GM19452 (cell line): ENCODE measurements at regions not wholly inside any gene's neighbourhood (a gene's known extent, or its start where the extent isn't known, plus 50 kb on each side); places are given as distances from the start of the nearest gene placed in this dataset.
"Not testable (repeated sequence)": the region's sequence is repeated elsewhere in the genome, so short reads cannot be mapped to it uniquely, and the experiment has no call there.

Experiments
- ATAC-seq: cut with Tn5 transposase; IDR thresholded peaks from one replicate; pipeline ENCODE4 v1.9.1; 2021; ENCODE audit not compliant: unreplicated experiment

DNA sequence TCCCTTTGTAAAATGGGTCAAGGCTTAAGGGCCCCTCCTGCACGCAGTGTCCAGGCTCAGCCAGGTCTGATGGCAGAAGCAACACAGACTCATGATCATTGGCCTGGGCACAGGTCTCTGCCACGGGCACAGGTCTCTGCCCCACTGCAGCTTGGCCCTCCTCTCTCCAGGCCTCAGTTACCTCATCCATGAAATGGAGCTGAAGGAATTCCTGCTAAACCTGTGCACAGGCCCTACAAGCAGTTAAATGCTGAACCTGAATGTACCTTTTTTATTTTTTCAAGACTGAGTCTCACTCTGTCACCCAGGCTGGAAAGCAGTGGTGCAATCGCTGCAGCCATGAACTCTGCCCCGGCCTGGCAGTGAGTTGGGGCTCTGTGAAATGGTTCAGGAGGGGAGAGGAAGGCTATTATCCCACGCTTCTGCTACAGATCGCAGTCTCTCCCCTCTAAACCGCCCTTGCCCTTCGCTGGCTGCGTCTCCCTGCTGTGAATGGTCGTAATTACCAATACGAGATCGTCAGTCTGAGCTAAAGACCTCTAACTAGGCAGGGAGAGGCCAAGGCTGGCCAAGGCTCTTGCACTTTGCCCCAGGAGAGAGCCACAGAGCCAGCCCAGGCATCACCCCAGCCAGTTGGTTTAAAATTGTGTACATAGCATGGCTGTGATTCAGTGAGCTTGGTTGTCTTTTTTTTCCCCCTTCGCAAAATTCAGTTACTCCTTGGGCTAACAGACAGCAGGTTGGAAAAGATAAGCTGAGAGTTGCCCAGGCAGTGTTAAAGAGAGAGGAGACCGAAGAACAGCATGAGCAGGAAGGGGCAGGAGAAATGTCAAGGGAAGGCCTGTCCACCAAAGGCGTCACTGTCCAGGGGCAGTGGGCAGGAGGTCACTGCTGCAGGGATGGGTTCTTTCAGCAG is 93.0 kb upstream of the KCTD7 start:
- ATAC-seq: no peak

DNA sequence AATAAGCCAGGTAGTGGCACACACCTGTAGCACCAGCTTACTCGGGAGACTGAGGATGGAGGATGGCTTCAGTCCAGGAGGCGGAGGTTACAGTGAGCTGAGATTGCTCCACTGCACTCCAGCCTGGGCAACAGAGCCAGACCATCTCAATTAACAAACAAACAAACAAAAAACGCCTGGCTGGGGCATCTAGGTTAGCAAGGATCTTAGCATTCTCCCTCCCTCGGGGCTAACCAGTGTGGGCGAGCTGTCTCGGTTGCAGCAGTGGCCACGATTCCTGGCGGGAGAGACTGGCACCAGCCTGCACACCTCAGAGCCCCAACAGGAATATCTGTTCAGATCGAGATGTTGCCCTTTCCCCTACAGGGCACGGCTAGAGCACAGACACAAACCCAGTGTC is 91.3 kb upstream of the KCTD7 start:
- no peak for ATAC-seq

DNA sequence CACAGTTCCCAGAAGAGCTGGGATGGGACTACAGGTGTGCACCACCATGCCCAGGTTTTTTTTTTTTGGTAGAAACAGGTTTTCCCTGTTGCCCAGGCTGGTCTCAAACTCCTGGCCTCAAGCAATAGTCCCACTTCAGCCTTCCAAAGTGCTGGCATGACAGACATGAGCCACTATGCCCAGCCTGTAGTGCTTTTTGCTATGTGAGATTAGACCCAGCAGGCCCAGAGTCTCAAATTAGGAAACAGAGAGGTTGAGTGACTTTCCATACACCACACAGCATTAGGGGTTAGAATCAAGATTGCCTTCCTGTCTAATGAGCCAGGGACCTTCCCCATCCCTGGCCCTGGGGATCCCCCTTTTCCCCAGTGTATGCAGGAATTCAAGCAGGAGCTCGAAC is 90.8 kb upstream of the KCTD7 start:
- no peak for ATAC-seq

DNA sequence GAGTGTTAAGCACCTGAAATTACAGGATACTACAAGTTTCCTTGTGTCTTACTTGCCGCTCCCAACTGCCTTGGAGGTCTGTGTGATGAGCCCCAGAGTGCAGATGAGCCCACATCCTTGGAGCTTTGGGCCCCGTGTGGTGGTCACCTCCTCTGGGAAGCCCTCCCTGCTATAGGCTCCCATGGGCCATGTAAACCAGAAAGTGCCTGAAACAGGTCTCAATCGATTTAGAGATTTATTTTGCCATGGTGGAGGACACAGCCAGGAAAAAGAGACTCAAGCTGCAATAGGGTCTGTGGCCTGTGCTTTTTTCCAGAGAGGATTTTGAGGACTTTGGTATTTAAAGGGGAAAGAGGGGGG is 89.4 kb upstream of the KCTD7 start:
- no peak for ATAC-seq

DNA sequence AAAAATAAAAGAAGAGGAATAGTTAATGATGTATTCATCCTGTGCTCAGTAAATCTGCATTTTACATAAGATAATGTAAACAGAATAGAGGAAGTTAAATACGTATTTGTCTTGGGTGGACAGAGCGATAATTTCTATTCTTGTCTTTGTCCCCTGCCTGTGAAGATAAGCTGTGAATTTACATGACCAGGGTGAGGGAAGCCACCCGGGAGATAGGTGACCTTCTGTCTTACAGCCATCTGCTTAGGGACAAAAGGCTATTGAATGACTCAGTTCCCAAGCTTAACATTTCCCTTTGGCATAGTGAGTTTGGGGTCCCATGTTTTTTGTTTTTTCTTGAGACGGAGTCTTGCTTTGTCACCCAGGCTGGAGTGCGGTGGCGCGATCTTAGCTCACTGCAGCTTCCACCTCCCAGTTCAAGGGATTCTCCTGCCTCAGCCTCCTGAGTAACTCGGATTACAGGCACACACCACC is 88.7 kb upstream of the KCTD7 start:
- ATAC-seq: no peak

DNA sequence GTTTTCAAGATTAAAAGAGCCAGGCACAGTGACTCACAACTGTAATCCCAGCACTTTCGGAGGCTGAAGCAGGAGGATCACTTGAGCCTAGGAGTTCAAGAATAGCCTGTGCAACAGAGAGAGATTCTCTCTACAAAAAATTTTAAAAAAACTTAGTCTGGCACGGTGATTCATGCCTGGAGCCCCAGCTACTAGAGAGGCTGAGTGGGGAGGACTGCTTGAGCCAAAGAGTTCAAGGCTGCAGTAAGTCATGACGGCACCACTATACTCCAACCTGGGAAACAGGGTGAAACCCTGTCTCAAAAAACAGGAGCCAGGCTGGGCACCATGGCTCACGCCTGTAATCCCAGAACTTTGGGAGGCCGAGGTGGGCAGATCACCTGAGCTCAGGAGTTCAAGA is 86.6 kb upstream of the KCTD7 start:
- no peak for ATAC-seq

DNA sequence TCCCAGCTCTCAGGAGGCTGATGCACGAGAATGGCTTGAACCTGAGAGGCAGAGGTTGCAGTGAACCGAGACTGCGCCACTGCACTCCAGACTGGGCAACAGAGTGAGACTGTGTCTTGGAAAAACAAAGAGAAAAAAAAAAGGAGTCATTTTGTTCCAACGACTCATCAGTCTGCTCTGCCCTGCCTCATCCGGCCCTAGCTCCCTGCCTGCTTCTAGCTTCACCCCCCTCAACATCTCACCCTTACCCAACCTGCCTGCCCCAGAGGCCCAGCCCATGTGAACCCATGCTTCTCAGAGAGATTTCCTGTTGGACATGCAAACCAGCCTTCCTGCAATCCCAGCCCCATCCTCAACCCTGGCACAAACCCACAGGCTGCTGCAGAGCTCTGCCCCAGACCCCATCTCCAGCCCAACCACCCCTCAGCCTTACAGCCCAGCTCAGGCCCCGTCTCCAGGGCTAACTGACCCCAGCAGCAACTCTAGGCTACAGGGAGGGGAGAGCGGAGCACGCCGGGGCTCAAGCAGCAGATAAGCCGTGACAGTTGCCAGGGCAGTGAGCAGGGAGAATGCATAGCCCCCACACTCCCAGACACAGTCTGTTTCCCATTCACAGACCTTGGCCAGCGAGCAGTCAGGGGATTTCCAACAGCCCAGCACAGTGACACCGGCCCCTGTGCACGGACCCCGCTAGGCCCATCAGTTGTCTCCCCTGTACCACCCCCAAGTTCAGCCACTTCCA is 86.0 kb upstream of the KCTD7 start:
- no peak for ATAC-seq

DNA sequence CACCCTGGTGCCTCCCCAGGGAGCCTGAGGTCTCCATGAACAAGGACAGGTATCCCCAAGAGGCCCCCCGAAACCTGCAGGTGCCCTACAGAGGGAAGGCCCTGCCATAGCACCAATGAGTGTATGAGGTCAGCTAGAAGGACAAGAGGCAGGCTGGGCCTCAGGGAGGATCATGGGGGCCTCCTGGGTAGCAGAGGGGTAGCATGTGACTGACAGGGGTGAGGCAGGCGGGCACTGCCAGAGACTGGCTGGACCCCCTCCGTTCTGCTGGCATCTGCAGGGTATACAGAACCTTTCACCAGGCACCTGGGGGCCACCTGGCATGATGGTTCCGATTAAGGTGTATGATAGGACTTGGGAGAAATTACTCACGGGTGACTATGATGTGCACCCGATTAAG is 79.2 kb upstream of the KCTD7 start:
- ATAC-seq: no peak

DNA sequence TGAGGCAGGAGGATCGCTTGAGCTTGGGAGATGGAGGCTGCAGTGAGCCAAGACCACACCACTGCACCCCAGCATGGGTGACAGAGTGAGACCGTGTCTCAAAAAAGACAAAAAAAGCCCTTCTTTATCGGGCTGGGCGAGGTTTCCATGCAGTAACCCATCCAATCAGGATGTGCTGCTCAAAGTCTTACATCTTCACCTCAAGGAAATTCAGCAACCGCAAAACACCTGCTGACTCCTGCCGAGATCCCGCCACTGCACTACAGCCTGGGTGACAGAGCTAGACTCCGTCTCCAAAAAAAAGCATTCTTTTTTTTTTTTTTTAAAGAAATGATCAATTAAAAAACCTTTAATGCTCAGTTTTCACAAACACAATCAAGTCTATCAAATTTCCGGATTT is 75.7 kb upstream of the KCTD7 start:
- no peak for ATAC-seq

DNA sequence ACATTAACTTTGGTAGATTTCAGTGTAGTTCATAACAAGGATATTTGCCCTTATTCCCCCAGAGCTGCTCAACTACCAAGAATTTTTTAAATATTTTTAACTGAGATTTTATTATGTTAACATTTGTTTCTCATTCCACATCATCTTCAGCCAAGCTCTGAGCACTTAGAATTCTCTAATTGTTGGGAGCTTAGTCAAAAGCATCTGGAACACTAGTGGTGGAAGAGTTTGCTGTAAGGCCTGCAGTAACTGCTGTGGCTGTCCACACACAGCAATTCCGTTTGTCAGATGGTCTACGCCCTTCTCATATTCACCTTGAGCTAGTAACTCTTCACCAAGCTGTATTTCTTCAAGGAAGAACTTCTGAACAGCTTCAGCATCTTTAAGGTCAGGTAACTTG is 75.0 kb upstream of the KCTD7 start:
- ATAC-seq: not testable (repeated sequence)

DNA sequence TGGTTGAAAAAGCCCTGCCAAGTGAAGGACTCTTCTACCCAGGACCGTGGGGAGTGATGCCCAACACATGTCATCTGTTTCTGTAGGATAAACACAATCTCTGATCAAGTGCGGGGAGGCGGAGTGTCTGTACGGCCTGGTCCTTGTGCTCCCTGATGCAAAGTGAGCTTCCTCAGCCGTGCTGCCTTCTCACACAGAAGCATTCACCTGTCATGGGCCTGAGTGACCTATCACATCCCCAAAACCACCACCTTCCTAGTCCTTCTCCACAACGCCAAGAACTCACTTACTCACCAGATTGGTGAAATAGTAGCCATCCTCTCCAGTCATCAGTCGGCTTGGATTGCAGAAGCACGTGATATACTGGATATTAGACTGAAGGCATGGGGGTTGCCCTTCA is 74.4 kb upstream of the KCTD7 start:
- not testable (repeated sequence) for ATAC-seq

DNA sequence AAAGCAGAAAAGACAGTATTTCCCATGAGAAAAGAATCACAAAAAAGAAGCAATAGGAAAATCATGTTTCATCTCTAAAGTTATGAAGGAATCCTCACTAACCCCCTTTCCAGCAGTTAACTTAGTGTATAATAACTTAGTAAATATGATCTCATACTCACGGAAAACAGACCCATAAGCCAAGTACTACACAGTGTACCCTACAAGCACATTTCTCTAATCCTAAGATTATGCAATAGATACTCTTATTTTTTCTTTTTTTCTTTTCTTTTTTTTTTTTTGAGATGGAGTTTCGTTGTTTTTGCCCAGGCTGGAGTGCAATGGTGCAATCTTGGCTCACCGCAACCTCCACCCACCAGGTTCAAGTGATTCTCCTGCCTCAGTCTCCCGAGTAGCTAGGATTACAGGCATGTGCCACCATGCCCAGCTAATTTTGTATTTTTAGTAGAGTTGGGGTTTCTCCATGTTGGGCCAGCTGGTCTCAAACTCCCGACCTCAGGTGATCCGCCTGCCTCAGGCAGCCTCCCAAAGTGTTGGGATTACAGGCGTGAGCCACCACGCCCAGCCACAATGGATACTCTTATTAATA is 73.7 kb upstream of the KCTD7 start:
- not testable (repeated sequence) for ATAC-seq

DNA sequence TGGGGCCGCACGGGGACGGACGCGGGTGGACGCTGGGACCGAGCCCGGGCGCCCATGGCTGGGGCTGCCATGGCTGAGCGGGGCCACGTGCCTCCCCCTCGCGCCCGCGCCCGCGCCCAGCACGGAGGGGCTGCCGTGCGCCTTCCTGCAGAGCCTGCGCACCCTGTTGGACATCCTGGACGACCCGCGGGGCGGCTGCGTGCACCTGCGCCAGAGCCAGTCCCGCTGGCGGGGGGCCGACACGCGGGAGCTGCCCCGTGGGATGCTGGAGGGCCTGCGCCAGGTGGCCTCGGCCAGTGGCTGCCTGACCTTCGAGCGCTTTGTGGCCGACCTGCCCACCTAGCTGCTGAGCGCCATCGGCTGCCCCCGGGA is 72.5 kb upstream of the KCTD7 start:
- ATAC-seq: no peak

DNA sequence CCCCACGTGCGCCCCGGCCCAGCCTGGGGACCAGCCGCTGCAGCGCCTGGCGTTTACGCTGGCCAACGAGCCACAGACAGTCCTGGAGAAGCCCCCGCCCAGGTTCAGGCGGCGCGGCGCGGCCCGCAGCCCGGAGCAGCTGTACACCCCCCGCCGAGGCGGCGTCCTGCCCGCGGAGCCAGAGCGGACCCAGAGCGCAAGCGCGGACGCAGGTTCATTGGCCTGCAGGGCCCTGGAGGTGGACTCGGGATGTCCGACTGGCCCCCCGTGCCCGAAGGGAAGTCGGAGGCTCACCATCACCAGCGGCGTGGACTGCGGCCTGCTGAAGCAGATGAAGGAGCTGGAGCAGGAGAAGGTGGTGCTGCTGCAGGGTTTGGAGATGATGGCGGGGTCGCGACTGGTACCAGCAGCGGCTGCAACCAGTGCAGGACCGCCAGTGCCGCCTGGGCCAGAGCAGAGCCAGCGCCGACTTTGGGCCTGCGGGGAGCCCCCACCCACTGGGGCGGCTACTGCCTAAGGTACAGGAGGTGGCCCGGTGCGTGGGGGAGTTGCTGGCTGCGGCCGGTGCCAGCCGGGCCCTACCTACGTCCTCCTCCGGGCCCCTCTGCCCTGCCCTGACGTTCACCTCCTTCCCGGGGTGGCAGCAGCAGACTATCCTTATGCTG is 72.0 kb upstream of the KCTD7 start:
- ATAC-seq: no peak

DNA sequence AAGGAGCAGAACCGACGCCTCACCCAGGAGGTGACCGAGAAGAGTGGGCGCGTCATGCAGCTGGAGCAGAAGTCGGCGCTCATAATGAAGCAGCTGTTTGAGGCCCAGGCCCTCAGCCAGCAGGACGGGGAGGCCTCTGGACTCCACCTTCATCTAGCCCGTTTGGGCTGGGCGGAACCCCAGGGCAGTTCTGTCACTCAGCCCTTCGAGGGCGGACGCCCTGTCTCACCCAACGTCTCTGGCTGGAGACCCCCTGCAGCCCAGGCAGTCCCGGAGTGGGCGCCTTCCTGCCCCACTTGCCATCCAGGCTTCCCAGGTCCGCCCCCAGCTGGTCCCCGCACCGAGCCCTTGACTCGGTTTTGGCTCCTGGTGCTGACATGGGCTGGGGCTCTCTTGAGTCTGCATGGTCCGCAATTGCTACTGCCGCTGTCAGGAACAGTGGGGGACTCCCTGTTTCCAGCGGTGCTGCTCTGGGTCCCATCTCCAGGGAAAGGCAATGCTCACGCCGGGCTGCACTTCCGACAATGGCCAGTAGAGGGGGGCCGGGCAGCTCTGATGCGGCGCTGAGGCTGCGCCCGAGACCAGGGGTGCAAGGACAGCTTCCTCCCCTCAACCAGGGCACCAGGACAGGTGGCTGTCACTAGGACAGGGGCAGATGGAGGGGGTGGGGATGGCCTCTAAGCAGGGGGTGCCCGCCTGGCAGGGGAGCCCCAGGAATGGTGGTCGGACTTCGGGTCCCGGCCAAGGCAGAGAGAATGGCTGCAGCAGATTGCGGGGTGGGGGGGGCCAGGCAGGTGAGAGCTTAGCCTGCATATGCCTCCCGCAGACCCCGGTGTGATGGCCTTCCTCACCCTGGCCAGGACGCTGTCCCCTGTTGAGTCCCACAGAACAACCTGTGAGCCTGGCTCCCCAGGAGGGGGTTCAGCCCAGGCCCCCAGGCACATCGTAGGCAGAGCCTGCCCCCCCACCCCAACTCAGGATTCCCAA is 71.2 kb upstream of the KCTD7 start:
- no peak for ATAC-seq

DNA sequence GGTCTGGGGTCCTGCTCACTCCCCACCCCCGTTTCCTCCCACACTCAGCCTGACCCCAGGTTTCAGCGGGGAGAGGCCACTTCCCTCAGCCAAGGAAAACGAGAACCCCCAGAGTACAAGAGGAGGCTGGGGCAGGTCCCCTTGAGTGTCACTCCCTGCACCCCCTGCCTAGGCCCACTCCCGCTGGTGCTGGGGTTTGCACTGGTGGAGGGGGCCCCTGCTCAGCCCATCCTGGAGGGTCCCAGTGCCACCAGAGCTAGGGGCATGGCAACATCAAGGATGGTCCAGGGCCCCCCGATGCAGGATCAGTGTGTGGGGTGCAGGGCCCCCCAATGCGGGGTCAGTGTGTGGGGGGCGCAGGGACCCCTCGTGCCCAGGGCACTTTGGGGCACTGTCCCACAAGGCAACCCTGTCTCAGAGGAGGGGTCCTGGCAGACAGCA is 70.5 kb upstream of the KCTD7 start:
- no peak for ATAC-seq

DNA sequence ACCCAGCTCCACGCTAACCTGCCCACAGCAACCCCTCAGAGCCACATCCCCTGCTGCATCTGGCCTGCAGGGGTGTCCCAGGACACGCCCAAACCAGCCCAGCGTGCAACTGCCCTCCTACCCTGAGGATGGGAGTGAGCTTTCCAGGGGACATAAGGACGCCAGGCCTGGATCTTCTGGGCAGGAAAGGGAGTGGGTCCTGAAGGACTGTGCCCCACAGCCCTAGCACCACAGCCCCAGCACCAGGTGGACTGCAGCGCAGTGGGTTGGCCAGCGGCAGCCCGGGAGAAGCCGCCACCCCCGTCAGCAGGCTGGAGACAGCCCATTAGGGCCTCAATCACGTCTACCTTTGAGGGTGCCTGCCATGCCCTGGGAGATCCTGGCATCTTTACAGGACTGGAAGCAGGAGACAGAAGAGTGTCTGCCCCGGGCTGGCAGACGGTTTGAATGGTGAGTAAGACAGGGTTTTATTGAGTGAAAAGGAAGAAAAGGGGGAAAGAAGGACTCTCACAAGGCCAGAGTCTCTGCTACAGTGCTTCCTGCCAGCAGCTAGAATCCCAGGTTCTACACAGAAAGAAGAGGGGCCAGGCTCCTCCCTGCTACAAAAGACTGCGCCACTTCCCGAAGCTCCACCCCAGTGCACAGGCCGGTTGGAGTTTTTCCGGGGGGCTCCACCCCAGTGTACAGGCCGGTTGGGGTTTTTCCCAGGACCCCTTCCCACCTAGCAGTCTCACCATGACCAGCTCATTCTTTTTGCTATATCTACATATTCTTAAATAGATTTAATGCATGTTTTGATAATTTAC is 69.8 kb upstream of the KCTD7 start:
- no peak for ATAC-seq

DNA sequence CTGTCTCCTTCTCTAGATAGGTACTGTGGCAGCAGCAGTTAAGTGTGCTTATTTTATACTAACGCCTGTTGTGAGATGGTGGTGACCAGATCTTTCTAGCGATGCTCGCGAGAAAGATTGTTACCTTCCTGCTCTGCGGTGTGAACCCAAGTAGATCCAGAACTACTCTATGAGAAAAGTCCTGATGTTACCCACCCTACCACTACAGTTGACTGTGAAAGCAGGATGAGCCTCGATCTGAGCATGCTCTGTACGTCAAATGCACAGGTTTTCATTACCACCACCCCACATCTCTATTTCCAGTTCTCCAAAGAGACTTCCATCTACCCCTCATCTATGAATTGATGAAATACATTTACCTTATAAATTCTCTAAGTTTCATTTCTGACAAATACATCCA is 64.6 kb upstream of the KCTD7 start:
- ATAC-seq: no peak

DNA sequence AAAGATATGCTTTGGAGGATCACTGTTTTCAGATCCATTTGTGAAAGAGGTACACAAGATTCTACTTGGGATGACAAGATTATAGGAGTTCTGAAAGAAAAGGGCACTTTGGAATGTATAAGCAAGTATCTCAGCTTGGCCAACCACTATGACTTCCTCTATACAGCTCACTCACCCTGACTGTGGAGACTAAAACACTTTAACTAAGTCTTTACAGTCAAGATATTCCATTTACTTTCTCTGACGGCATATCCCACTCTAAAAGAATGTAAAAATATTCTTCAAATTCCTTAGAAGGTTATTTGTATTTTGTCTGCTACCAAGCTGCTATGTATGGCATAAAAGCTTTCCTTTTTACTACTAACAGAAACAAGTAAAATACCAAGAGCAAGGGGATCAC is 58.5 kb upstream of the KCTD7 start:
- not testable (repeated sequence) for ATAC-seq
